Spleen (tissue), 3 donors: ENCODE measurements at regions not wholly inside any gene's neighbourhood (a gene's known extent, or its start where the extent isn't known, plus 50 kb on each side); places are given as distances from the start of the nearest gene placed in this dataset.

ENCODE experiments used
- POLR2A ChIP-seq, 3 donors: fragments of 450-650 bp; IDR thresholded peaks; one replicate each; pipeline ENCODE4 v1.5.1; 2017; ENCODE audit warnings: antibody characterized with exemption in 3 of 3, mild to moderate bottlenecking in 1 of 3
- POLR2AphosphoS5 ChIP-seq, 3 donors: sonication (generic); formaldehyde crosslinking; IDR thresholded peaks; one replicate each; pipeline ENCODE4 v1.5.1; 2017; ENCODE audit warnings: antibody characterized with exemption in 3 of 3

DNA sequence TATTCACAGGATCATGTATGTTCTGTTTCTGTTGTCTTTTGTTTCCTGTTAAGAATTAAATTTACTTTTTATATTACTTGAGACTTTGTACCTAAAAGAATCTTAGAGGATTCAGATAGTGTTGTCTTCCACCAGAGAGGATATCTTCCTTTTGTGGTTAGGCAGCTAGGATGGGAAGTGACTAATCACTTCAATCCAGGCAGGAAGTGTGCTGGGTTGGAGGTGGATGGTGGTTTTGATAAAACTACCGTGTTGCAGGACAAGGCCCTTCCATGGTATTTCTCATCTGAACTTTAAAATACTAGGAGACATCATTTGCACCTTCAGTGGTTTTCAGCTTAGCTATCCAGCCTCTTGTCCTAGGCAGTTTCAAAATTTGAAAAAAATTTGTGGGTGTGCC is 728.6 kb upstream of the CDH2 start:
- no peak for TF ChIP-seq POLR2A (IDR thresholded peaks at IDR 0.05)
- TF ChIP-seq POLR2AphosphoS5 (IDR thresholded peaks at IDR 0.05), result no peak
